Tibial nerve (tissue), 4 donors: ENCODE measurements at regions not wholly inside any gene's neighbourhood (a gene's known extent, or its start where the extent isn't known, plus 50 kb on each side); places are given as distances from the start of the nearest gene placed in this dataset.
"Not testable (repeated sequence)": the region's sequence is repeated elsewhere in the genome, so short reads cannot be mapped to it uniquely, and the experiment has no call there.

Experiments used
- DNase-seq, 2 donors: peaks; one replicate each; pipeline ENCODE4 v3.0.0-alpha.2; 2019; ENCODE audit warnings: low spot score in 2 of 2
- H3K27ac ChIP-seq, 4 donors: fragments of 200-600 bp; sonication (generic) in 3 of 4; one replicate each; pipeline ENCODE4 v1.5.1; 2017 to 2019; ENCODE audit warnings: mild to moderate bottlenecking in 1 of 4
- H3K27me3 ChIP-seq, 2 donors: fragments of 200-600 bp; sonication (generic) in 1 of 2; one replicate each; pipeline versions ENCODE4 v1.5.1 to v1.6.0; 2017 to 2019
- H3K36me3 ChIP-seq, 3 donors: fragments of 200-600 bp; sonication (generic); one replicate each; pipeline ENCODE4 v1.5.1; 2018 to 2019
- H3K4me1 ChIP-seq, 4 donors: fragments of 200-600 bp; sonication (generic) in 3 of 4; one replicate each; pipeline ENCODE4 v1.5.1; 2017 to 2019
- H3K4me3 ChIP-seq, 4 donors: fragments of 200-600 bp; sonication (generic) in 3 of 4; one replicate each; pipeline ENCODE4 v1.5.1; 2017 to 2019; ENCODE audit warnings: mild to moderate bottlenecking in 1 of 4, moderate library complexity in 1 of 4
- H3K9me3 ChIP-seq, 4 donors: fragments of 200-600 bp; sonication (generic) in 3 of 4; one replicate each; pipeline ENCODE4 v1.5.1; 2017 to 2019
- CTCF ChIP-seq, 5 experiments: fragments of 200-600 bp in 3 of 5; fragments of 450-650 bp in 2 of 5; sonication (generic) in 3 of 5; IDR thresholded peaks; one replicate each; pipeline ENCODE4 v1.5.1; 2016 to 2019; ENCODE audit warnings: antibody characterized with exemption in 5 of 5, mild to moderate bottlenecking in 3 of 5, moderate library complexity in 2 of 5
- EP300 ChIP-seq, 2 donors: sonication (generic); formaldehyde crosslinking; IDR thresholded peaks; one replicate each; pipeline ENCODE4 v1.6.1; 2017; ENCODE audit warnings: antibody characterized with exemption in 2 of 2, mild to moderate bottlenecking in 1 of 2
- POLR2A ChIP-seq, 2 donors: fragments of 450-650 bp; IDR thresholded peaks; one replicate each; pipeline ENCODE4 v1.6.1; 2017; ENCODE audit warnings: antibody characterized with exemption in 2 of 2, mild to moderate bottlenecking in 2 of 2, moderate library complexity in 2 of 2
- WGBS, 2 donors: methylation state at CpG; one replicate each; pipeline ENCODE4 v1.1.5; 2018; 5-methylcytosine and 5-hydroxymethylcytosine counted together

DNA sequence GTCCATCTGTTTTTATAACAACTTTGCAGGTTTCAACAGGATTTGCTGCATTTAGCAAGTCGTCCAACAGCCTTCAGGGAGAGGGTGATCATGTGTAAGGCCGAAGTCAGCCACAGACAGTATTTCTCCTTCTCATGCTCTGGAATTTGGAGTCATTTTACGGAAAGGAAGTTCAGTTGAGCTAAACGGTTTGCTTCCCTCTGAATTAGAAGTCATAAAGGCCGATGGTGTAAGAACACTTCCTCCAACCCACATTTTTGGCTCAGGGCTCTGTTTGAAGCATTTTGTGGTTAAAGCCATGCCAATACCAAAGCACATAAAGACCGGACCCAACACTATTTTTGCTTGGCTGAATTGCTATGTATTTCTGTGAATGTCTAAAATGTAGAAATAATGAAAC, 129.5 kb downstream of the TMEM182 start:
- WGBS, 2 donors, result 24 to 28% methylated on average over 6 of the region's 6 CpGs
- DNase-seq, result no peak
- Histone ChIP-seq H3K27ac (no peak overlapping the region), H3K36me3 (no peaks in the 10 kb centered on the region), H3K4me1 (no peaks in the 10 kb centered on the region), H3K4me3 (no peak overlapping the region), H3K9me3 (no peaks in the 10 kb centered on the region), H3K27me3 (no peaks in the 10 kb centered on the region)
- no peak for TF ChIP-seq CTCF (IDR thresholded peaks at IDR 0.05)
- TF ChIP-seq EP300 (IDR thresholded peaks at IDR 0.05), result no peak
- no peak for TF ChIP-seq POLR2A (IDR thresholded peaks at IDR 0.05)

GRCh38 chr2:102892698-102893310, 131.0 kb downstream of the TMEM182 start:
- no peak for DNase-seq
- TF ChIP-seq EP300 (IDR thresholded peaks at IDR 0.05), result no peak
- TF ChIP-seq CTCF (IDR thresholded peaks at IDR 0.05), result no peak
- TF ChIP-seq POLR2A (IDR thresholded peaks at IDR 0.05), result no peak
- H3K9me3 ChIP-seq, result peaks cover 0 to 5% (median 0%) of the 10 kb centered on the region in 4 donors
- H3K4me1 ChIP-seq, result no peaks in the 10 kb centered on the region
- no peaks in the 10 kb centered on the region for H3K36me3 ChIP-seq
- WGBS, 2 donors, result 61 to 66% methylated on average over 10 of the region's 10 CpGs
- no peak overlapping the region for H3K27ac ChIP-seq
- H3K4me3 ChIP-seq, result no peak overlapping the region
- H3K27me3 ChIP-seq, result no peaks in the 10 kb centered on the region

DNA sequence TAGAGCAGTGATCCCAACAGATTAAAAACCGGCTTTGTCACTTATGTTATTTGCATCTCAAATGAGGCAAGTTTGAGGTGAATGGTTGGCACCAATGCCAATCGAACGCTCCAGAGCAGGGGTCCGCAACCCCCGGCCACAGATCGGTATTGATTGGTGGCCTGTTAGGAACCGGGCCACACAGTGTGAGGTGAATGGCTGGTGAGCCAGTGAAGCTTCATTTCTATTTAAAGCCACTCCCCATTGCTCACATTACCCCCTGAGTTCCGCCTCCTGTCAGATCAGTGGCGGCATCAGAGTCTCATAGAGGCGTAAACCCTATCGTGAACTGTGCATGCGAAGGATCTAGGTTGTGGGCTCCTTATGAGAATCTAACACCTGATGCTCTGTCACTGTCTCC, 132.0 kb downstream of the TMEM182 start:
- Histone ChIP-seq H3K27ac (no peak overlapping the region), H3K4me3 (no peak overlapping the region), H3K27me3 (no peaks in the 10 kb centered on the region), H3K4me1 (no peaks in the 10 kb centered on the region), H3K36me3 (no peaks in the 10 kb centered on the region), H3K9me3 (peaks cover 0 to 10% (median 0%) of the 10 kb centered on the region in 4 donors)
- TF ChIP-seq EP300 (IDR thresholded peaks at IDR 0.05) (no peak), POLR2A (IDR thresholded peaks at IDR 0.05) (no peak), CTCF (IDR thresholded peaks at IDR 0.05) (no peak)
- no peak for DNase-seq
- 96% methylated on average over 12 of the region's 12 CpGs for WGBS, 2 donors

DNA sequence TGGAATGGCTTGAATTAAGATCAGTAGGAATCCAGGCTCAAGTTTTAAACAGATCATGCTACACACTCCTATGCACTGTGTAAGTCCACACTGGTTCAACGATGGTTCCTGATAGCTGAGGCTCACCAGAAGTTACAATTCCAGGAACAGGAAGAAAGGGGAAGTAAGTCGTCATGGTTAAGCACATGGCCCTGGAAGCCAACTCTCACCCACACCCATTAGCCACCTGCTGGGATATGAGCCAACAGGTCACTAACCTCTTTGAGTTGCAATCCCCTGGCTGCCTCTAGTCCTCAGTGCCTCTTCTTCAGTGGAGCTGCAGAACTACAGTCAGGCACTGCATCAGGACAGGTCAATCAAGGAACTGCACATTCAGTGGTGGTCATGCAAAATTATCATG, 133.5 kb downstream of the TMEM182 start:
- Histone ChIP-seq H3K9me3 (peaks cover 0 to 10% (median 0%) of the 10 kb centered on the region in 4 donors), H3K4me3 (no peak overlapping the region), H3K27me3 (no peaks in the 10 kb centered on the region), H3K4me1 (no peaks in the 10 kb centered on the region), H3K36me3 (no peaks in the 10 kb centered on the region), H3K27ac (no peak overlapping the region)
- no peak for DNase-seq
- TF ChIP-seq POLR2A (IDR thresholded peaks at IDR 0.05) (no peak), EP300 (IDR thresholded peaks at IDR 0.05) (no peak), CTCF (IDR thresholded peaks at IDR 0.05) (no peak)
- WGBS, 2 donors, result 34 to 45% methylated on average over 2 of the region's 2 CpGs

DNA sequence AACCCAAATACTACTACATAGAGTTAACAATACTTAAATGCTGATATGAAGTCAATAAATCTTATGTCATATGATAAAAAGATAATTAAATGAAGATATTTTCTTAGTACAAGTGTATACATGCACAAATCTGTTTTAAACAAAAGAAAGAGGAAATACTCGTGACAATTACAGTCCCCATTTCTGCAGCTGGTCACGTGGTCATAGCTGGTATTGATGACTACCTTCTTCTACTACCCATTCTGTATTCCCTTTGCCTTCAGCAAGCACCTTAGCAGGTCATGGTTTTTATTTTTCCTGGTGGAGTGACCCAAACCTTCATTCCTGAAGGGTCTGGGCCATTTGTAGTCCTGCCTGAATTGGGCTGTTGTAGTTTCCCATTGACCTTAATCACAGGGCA, 147.4 kb downstream of the TMEM182 start:
- DNase-seq, H3K9me3 ChIP-seq, H3K4me3 ChIP-seq, H3K27me3 ChIP-seq, H3K36me3 ChIP-seq, H3K27ac ChIP-seq, H3K4me1 ChIP-seq: not testable (repeated sequence)
- 69 to 72% methylated on average over 2 of the region's 2 CpGs for WGBS, 2 donors

DNA sequence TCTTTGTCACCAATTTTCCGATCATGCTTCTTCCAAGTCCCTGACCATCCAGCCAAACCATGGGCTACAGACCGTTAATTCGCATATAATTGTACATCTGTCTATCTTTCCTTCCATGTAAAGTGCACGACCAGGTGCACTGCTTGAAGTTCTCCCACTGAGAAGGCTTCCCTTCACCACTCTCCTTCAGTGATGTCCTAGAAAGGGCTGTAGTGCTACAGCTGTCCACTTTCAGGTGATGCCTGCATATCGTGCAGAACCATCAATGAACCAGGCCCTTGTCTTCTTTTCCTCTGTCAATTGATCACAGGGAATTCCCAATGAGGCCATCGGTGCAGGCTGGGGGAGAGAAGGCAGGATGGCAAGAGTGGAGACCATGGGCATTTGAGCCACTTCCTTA, 148.9 kb downstream of the TMEM182 start:
- no peaks in the 10 kb centered on the region for H3K27me3 ChIP-seq
- H3K4me1 ChIP-seq, result no peaks in the 10 kb centered on the region
- WGBS, 2 donors, result 85 to 91% methylated on average over 6 of the region's 6 CpGs
- H3K4me3 ChIP-seq, result no peak overlapping the region
- no peak for DNase-seq
- H3K9me3 ChIP-seq, result peaks cover 0 to 4% (median 0%) of the 10 kb centered on the region in 4 donors
- H3K27ac ChIP-seq, result no peak overlapping the region
- TF ChIP-seq POLR2A (IDR thresholded peaks at IDR 0.05) (no peak), EP300 (IDR thresholded peaks at IDR 0.05) (no peak), CTCF (IDR thresholded peaks at IDR 0.05) (no peak)
- H3K36me3 ChIP-seq, result no peaks in the 10 kb centered on the region
